Panc1 (cell line): ENCODE measurements at regions not wholly inside any gene's neighbourhood (a gene's known extent, or its start where the extent isn't known, plus 50 kb on each side); places are given as distances from the start of the nearest gene placed in this dataset.

Experiments
- ATAC-seq: fragments of 200-7000 bp; cut with Tn5 transposase; 2 replicates; pipeline ENCODE4 v1.9.1; 2020; ENCODE audit warnings: mild to moderate bottlenecking, moderate library complexity
- BruUV-seq: library from RNA; stranded (reverse); fragments of 400-500 nt; replicated peaks from 2 replicates; lab custom pipeline; 2021; lab: Mats Ljungman, UMichigan
- CTCF ChIA-PET: fragments of 300-600 bp; sonication (Branson Sonifier 250); formaldehyde crosslinking; loops from one replicate; lab custom pipeline; 2022; ENCODE audit warnings: antibody characterized with exemption; lab: Charles Lee
- POLR2A ChIA-PET: fragments of 300-600 bp; sonication (Branson Sonifier 250); formaldehyde crosslinking; loops from one replicate; lab custom pipeline; 2022; ENCODE audit warnings: antibody characterized with exemption; lab: Charles Lee
- DNase-seq: peaks from one replicate; pipeline ENCODE4 v3.0.0-alpha.2; 2010; ENCODE audit warnings: low read depth, low spot score
- H3K27ac ChIP-seq: 2 replicates; pipeline ENCODE4 v1.5.1; 2011; ENCODE audit warnings: mild to moderate bottlenecking, low read length, inconsistent platforms
- H3K27me3 ChIP-seq: fragments of 200-500 bp; sonication (Bioruptor generic); 2 replicates; pipeline ENCODE4 v1.6.0; 2014; ENCODE audit warnings: low read length, inconsistent platforms; ENCODE audit not compliant: control insufficient read depth, insufficient read depth
- H3K36me3 ChIP-seq: fragments of 200-500 bp; sonication (Bioruptor generic); 2 replicates; pipeline ENCODE4 v1.5.1; 2014; ENCODE audit warnings: inconsistent platforms, mild to moderate bottlenecking, low read length, moderate library complexity; ENCODE audit not compliant: control insufficient read depth, insufficient read depth
- H3K4me1 ChIP-seq: 2 replicates; pipeline ENCODE4 v1.5.1; 2011; ENCODE audit warnings: inconsistent platforms, mild to moderate bottlenecking, low read length, moderate library complexity; ENCODE audit not compliant: control insufficient read depth, insufficient read depth
- H3K4me3 ChIP-seq, 2 experiments: 2 replicates each; pipeline ENCODE4 v1.5.1; 2011 to 2012; ENCODE audit warnings: low read depth in 2 of 2, low read length in 2 of 2, mild to moderate bottlenecking in 2 of 2, inconsistent platforms in 1 of 2, moderate library complexity in 1 of 2
- H3K9me3 ChIP-seq: fragments of 200-500 bp; sonication (Bioruptor generic); 2 replicates; pipeline ENCODE4 v1.5.1; 2014; ENCODE audit warnings: low read depth, mild to moderate bottlenecking, inconsistent platforms, low read length, moderate library complexity; ENCODE audit not compliant: control insufficient read depth, insufficient read depth
- POLR2AphosphoS5 ChIP-seq: IDR thresholded peaks from 2 replicates; pipeline ENCODE4 v1.6.1; 2012; ENCODE audit warnings: mild to moderate bottlenecking, low read depth, low read length, moderate library complexity
- REST ChIP-seq, 2 experiments: IDR thresholded peaks; 2 replicates each; pipeline ENCODE4 v1.6.1; 2011 to 2012; ENCODE audit warnings: low read depth in 2 of 2, control low read depth in 1 of 2, low read length in 1 of 2, mild to moderate bottlenecking in 1 of 2, moderate library complexity in 1 of 2; ENCODE audit not compliant: insufficient read depth in 1 of 2
- SIN3A ChIP-seq: IDR thresholded peaks from 2 replicates; pipeline ENCODE4 v1.6.1; 2012; ENCODE audit warnings: low read depth, mild to moderate bottlenecking, low read length, moderate library complexity, borderline replicate concordance; ENCODE audit not compliant: insufficient read depth
- TCF7L2 ChIP-seq: IDR thresholded peaks from 2 replicates; pipeline ENCODE4 v1.6.1; 2011; ENCODE audit warnings: mild to moderate bottlenecking, low read depth, low read length, inconsistent platforms
- in situ Hi-C: cut with HindIII; loops from 2 replicates; pipeline ENCODE4 v1.10.0; 2016; ENCODE audit warnings: low sequenced_read_pairs, low pct_unique_long_range_greater_than_20kb
- intact Hi-C: fragments of 100-400 bp; cut with micrococcal nuclease; formaldehyde crosslinking; loops from one replicate; pipeline ENCODE4 v1.10.0; 2022; ENCODE audit not compliant: unreplicated experiment
- TF ChIP-seq, protein P1 (sequence below): fragments of 450-650 bp; IDR thresholded peaks from 2 replicates; pipeline ENCODE4 v1.5.1; 2017; ENCODE audit warnings: mild to moderate bottlenecking

GRCh38 chr9:19662213-19662612 is 126.6 kb downstream of the SLC24A2 start:
- in situ Hi-C loops = no loop called here
- no peaks in the 10 kb centered on the region for H3K36me3 ChIP-seq
- H3K27me3 ChIP-seq = no peaks in the 10 kb centered on the region
- no peak overlapping the region for H3K27ac ChIP-seq
- H3K4me1 ChIP-seq = no peaks in the 10 kb centered on the region
- DNase-seq (no peak), ATAC-seq (no peak)
- ChIA-PET CTCF (no interaction called here), POLR2A (no interaction called here)
- intact Hi-C loops = no loop called here
- no peak for TF ChIP-seq POLR2AphosphoS5
- TF ChIP-seq SIN3A = no peak
- TF ChIP-seq, protein P1, sequence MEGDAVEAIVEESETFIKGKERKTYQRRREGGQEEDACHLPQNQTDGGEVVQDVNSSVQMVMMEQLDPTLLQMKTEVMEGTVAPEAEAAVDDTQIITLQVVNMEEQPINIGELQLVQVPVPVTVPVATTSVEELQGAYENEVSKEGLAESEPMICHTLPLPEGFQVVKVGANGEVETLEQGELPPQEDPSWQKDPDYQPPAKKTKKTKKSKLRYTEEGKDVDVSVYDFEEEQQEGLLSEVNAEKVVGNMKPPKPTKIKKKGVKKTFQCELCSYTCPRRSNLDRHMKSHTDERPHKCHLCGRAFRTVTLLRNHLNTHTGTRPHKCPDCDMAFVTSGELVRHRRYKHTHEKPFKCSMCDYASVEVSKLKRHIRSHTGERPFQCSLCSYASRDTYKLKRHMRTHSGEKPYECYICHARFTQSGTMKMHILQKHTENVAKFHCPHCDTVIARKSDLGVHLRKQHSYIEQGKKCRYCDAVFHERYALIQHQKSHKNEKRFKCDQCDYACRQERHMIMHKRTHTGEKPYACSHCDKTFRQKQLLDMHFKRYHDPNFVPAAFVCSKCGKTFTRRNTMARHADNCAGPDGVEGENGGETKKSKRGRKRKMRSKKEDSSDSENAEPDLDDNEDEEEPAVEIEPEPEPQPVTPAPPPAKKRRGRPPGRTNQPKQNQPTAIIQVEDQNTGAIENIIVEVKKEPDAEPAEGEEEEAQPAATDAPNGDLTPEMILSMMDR = no peak
- no peak for TF ChIP-seq REST (IDR thresholded peaks at IDR 0.05; ENCODE audit: insufficient read depth in 1 of 2, low read depth in 2 of 2, low read length in 1 of 2)
- no peak for TF ChIP-seq TCF7L2
- no peak overlapping the region for H3K4me3 ChIP-seq
- H3K9me3 ChIP-seq = no peaks in the 10 kb centered on the region
- BruUV-seq = no TSS peak

- ChIA-PET CTCF (no interaction called here), POLR2A (no interaction called here)
- no peak for TF ChIP-seq POLR2AphosphoS5
- TF ChIP-seq SIN3A = no peak
- no peak for TF ChIP-seq TCF7L2
- TF ChIP-seq REST (IDR thresholded peaks at IDR 0.05; ENCODE audit: insufficient read depth in 1 of 2, low read depth in 2 of 2, low read length in 1 of 2) = no peak
- TF ChIP-seq, protein P1 = no peak
- Histone ChIP-seq H3K36me3 (no peaks in the 10 kb centered on the region), H3K4me3 (no peak overlapping the region), H3K9me3 (no peaks in the 10 kb centered on the region), H3K4me1 (no peaks in the 10 kb centered on the region), H3K27ac (no peak overlapping the region), H3K27me3 (no peaks in the 10 kb centered on the region)
- DNase-seq (no peak), ATAC-seq (no peak)
- intact Hi-C loops = no loop called here
- no TSS peak for BruUV-seq
- in situ Hi-C loops = no loop called here
These were observed 128.8 kb downstream of the SLC24A2 start for GRCh38 chr9:19660019-19660418.
